Upper lobe of left lung (tissue), 6 donors: ENCODE measurements at regions not wholly inside any gene's neighbourhood (a gene's known extent, or its start where the extent isn't known, plus 50 kb on each side); places are given as distances from the start of the nearest gene placed in this dataset.
"Not testable (repeated sequence)": the region's sequence is repeated elsewhere in the genome, so short reads cannot be mapped to it uniquely, and the experiment has no call there.

Experiments used
- ATAC-seq, 2 donors: fragments of 200-7000 bp; cut with Tn5 transposase; one replicate each; pipeline ENCODE4 v1.9.1; 2022; ENCODE audit warnings: mild to moderate bottlenecking in 2 of 2, moderate library complexity in 2 of 2; ENCODE audit not compliant: low FRiP score in 2 of 2
- DNase-seq, 2 donors: peaks; one replicate each; pipeline ENCODE4 v3.0.0-alpha.2; 2019 to 2020
- H3K27ac ChIP-seq, 4 donors: fragments of 200-600 bp; sonication (generic); one replicate each; pipeline ENCODE4 v1.5.1; 2016 to 2019
- H3K27me3 ChIP-seq, 4 donors: fragments of 200-600 bp; sonication (generic); one replicate each; pipeline ENCODE4 v1.5.1; 2017 to 2019
- H3K36me3 ChIP-seq, 4 donors: fragments of 200-600 bp; sonication (generic); one replicate each; pipeline ENCODE4 v1.5.1; 2016 to 2019
- H3K4me1 ChIP-seq, 4 donors: fragments of 200-600 bp; sonication (generic); one replicate each; pipeline ENCODE4 v1.5.1; 2018 to 2019
- H3K4me3 ChIP-seq, 4 donors: fragments of 200-600 bp; sonication (generic); one replicate each; pipeline ENCODE4 v1.5.1; 2017 to 2019; ENCODE audit warnings: mild to moderate bottlenecking in 2 of 4, moderate library complexity in 1 of 4
- H3K9me3 ChIP-seq, 4 donors: fragments of 200-600 bp; sonication (generic); one replicate each; pipeline ENCODE4 v1.5.1; 2018 to 2019
- EP300 ChIP-seq, 4 donors: sonication (generic); formaldehyde crosslinking; IDR thresholded peaks; one replicate each; pipeline ENCODE4 v1.5.1; 2017; ENCODE audit warnings: antibody characterized with exemption in 4 of 4, control low read depth in 2 of 4
- POLR2A ChIP-seq, 4 donors: fragments of 450-650 bp; IDR thresholded peaks; one replicate each; pipeline ENCODE4 v1.5.1; 2016 to 2017; ENCODE audit warnings: antibody characterized with exemption in 4 of 4, mild to moderate bottlenecking in 2 of 4
- POLR2AphosphoS5 ChIP-seq, 2 donors: sonication (generic); formaldehyde crosslinking; IDR thresholded peaks; one replicate each; pipeline ENCODE4 v1.5.1; 2017; ENCODE audit warnings: antibody characterized with exemption in 2 of 2
- WGBS, 2 donors: methylation state at CpG; one replicate each; pipeline ENCODE4 v1.1.5; 2017 to 2018; 5-methylcytosine and 5-hydroxymethylcytosine counted together
- TF ChIP-seq, protein P1 (sequence below), 6 experiments: fragments of 450-650 bp in 4 of 6; fragments of 200-600 bp in 2 of 6; sonication (generic) in 2 of 6; IDR thresholded peaks; one replicate each; pipeline ENCODE4 v1.5.1; 2016 to 2019; ENCODE audit warnings: antibody characterized with exemption in 6 of 6
- donor health status: DM: no; HTN: no; CAD: no; lungs with moderate emphysema.
- donor health status: DM: no; HTN: yes; CAD: no; lungs with severe emphysema.

DNA sequence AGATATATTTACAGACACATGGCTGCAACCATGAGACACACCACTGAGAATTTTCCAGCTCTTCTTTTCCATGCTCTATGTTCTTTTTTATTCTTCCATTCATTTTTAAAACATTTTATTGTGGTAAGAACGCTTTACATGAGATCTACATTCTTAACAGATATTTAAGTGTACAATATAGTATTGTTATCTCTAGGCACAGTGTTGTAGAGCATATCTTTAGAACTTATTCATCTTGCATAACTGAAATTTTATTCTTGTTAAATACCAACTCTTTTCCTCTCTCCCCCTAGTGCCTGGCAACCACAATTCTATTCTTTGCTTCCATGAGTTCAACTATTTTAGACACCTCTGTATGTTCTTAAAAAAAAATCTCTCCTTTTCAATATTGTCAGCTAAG is 67.1 kb upstream of the HABP2 start:
- Histone ChIP-seq H3K4me1 (peaks cover 0 to 4% (median 0%) of the 10 kb centered on the region in 4 donors), H3K27ac (no peak overlapping the region), H3K9me3 (peaks cover 0 to 4% (median 0%) of the 10 kb centered on the region in 4 donors), H3K4me3 (no peak overlapping the region), H3K36me3 (no peaks in the 10 kb centered on the region), H3K27me3 (no peaks in the 10 kb centered on the region)
- DNase-seq (no peak), ATAC-seq (no peak)
- TF ChIP-seq POLR2A (IDR thresholded peaks at IDR 0.05) (no peak), EP300 (IDR thresholded peaks at IDR 0.05) (no peak), POLR2AphosphoS5 (IDR thresholded peaks at IDR 0.05) (no peak)
- TF ChIP-seq, protein P1, sequence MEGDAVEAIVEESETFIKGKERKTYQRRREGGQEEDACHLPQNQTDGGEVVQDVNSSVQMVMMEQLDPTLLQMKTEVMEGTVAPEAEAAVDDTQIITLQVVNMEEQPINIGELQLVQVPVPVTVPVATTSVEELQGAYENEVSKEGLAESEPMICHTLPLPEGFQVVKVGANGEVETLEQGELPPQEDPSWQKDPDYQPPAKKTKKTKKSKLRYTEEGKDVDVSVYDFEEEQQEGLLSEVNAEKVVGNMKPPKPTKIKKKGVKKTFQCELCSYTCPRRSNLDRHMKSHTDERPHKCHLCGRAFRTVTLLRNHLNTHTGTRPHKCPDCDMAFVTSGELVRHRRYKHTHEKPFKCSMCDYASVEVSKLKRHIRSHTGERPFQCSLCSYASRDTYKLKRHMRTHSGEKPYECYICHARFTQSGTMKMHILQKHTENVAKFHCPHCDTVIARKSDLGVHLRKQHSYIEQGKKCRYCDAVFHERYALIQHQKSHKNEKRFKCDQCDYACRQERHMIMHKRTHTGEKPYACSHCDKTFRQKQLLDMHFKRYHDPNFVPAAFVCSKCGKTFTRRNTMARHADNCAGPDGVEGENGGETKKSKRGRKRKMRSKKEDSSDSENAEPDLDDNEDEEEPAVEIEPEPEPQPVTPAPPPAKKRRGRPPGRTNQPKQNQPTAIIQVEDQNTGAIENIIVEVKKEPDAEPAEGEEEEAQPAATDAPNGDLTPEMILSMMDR (IDR thresholded peaks at IDR 0.05), result no peak
- WGBS, 2 donors, result 74 to 83% methylated on average over 1 of the region's 1 CpG

DNA sequence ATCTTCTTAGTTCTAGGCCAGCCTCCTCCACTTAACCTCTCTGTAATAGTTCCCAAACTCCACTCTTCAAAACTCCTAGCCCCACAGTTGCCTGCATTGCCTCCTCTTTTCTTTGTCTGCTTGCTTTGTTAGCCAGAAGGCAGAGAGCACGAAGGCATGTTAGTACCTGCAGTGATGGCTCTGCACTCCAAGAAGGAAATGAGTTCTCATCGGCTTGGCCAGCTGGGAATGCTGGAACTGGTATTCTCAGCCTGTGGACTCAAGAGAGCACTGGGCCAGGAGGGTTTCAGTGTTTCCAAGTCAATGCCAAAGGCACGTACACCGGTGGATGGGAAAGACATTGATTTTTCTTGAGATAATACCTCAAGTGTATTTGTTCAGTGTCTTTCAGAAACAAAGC is 66.3 kb upstream of the HABP2 start:
- Histone ChIP-seq H3K36me3 (no peaks in the 10 kb centered on the region), H3K9me3 (peaks cover 0 to 4% (median 0%) of the 10 kb centered on the region in 4 donors), H3K27ac (no peak overlapping the region), H3K27me3 (no peaks in the 10 kb centered on the region), H3K4me3 (no peak overlapping the region), H3K4me1 (peaks cover 0 to 10% (median 0%) of the 10 kb centered on the region in 4 donors)
- ATAC-seq (no peak), DNase-seq (no peak)
- 75 to 84% methylated on average over 4 of the region's 4 CpGs for WGBS, 2 donors
- TF ChIP-seq, protein P1 (IDR thresholded peaks at IDR 0.05), result no peak
- TF ChIP-seq POLR2AphosphoS5 (IDR thresholded peaks at IDR 0.05) (no peak), POLR2A (IDR thresholded peaks at IDR 0.05) (no peak), EP300 (IDR thresholded peaks at IDR 0.05) (no peak)

DNA sequence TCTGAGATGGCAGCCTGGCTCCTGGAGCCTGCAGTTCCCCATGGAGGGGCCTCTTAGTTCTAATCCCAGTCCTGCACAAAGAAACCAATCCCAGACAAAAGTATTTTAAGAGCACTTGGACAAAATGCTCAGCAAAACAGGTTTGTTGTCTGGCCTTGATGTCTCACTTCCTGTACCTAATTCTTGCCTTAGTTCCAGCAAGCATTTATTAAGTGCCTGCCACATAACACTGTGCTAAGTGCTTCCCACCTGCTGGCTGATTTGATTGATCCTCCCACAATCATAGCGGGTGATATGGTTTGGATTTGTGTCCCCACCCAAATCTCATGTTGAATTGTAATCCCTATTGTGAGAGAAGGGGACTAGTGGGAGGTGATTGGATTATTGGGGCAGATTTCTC is 65.7 kb upstream of the HABP2 start:
- ATAC-seq (no peak), DNase-seq (no peak)
- WGBS, 2 donors, result 61 to 70% methylated on average over 1 of the region's 1 CpG

DNA sequence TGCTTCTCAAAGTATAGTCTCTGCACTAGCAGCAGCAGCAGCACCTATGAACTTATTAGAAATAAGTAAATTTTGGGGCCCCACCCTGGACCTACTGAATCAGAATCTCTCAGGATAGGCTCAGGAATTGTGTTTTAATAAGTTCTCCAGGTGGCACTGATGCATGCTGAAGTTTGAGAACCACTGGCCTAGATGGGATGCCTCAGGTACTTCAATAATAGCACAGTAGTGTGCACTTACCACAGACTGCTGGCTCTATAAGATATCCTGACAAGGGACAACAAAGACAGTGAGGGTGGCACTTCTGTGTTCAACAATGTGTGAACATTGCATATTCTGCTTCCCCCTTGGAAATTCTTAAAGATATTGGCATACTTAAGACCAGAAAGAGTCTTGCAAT is 64.7 kb upstream of the HABP2 start:
- Histone ChIP-seq H3K4me3 (no peak overlapping the region), H3K9me3 (no peaks in the 10 kb centered on the region), H3K36me3 (no peaks in the 10 kb centered on the region), H3K4me1 (peaks cover 0 to 10% (median 3%) of the 10 kb centered on the region in 4 donors), H3K27me3 (no peaks in the 10 kb centered on the region), H3K27ac (peak overlapping the region in 1 of 4 donors; percentile 47)
- TF ChIP-seq POLR2A (IDR thresholded peaks at IDR 0.05), result no peak
- TF ChIP-seq POLR2AphosphoS5 (IDR thresholded peaks at IDR 0.05), result no peak
- no peak for TF ChIP-seq EP300 (IDR thresholded peaks at IDR 0.05)
- TF ChIP-seq, protein P1 (IDR thresholded peaks at IDR 0.05), result no peak
- no peak for DNase-seq
- ATAC-seq, result no peak

More for the DNA sequence above, 65.7 kb upstream of the HABP2 start:
- H3K36me3 ChIP-seq, result no peaks in the 10 kb centered on the region
- TF ChIP-seq EP300 (IDR thresholded peaks at IDR 0.05) (no peak), POLR2A (IDR thresholded peaks at IDR 0.05) (no peak), POLR2AphosphoS5 (IDR thresholded peaks at IDR 0.05) (no peak)
- TF ChIP-seq, protein P1 (IDR thresholded peaks at IDR 0.05), result no peak
- no peaks in the 10 kb centered on the region for H3K27me3 ChIP-seq
- peaks cover 0 to 3% (median 0%) of the 10 kb centered on the region in 4 donors for H3K9me3 ChIP-seq
- H3K4me3 ChIP-seq, result no peak overlapping the region
- peak overlapping the region in 2 of 4 donors; percentile 11 to 47 for H3K27ac ChIP-seq
- peaks cover 0 to 10% (median 0%) of the 10 kb centered on the region in 4 donors for H3K4me1 ChIP-seq

DNA sequence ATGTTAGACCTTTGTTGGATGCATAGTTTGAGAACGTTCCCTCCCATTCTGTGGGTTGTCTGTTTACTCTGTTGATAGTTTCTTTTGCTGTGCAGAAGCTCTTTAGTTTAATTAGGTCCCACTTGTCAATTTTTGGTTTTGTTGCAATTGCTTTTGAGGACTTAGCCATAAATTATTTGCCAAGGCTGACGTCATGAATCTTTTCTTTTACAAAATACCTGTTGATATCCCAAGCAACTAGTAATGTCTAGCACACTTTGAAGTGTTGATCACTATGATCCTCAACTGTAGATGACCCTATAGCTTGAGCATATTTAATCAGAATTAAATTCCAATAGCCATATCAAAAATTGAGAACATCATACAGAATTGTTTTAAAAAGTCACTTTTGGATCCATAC is 63.3 kb upstream of the HABP2 start:
- not testable (repeated sequence) for DNase-seq
- WGBS, 2 donors, result 51 to 71% methylated on average over 2 of the region's 2 CpGs

More for the DNA sequence above, 63.3 kb upstream of the HABP2 start:
- not testable (repeated sequence) for H3K36me3 ChIP-seq, H3K9me3 ChIP-seq, H3K27me3 ChIP-seq, H3K4me3 ChIP-seq, H3K27ac ChIP-seq, ATAC-seq
- peaks cover 0 to 23% (median 12%) of the 10 kb centered on the region in 4 donors for H3K4me1 ChIP-seq
